Panc1 (cell line): ENCODE measurements at regions not wholly inside any gene's neighbourhood (a gene's known extent, or its start where the extent isn't known, plus 50 kb on each side); places are given as distances from the start of the nearest gene placed in this dataset.

Experiments
- POLR2AphosphoS5 ChIP-seq: IDR thresholded peaks from 2 replicates; pipeline ENCODE4 v1.6.1; 2012; ENCODE audit warnings: mild to moderate bottlenecking, low read depth, low read length, moderate library complexity
- SIN3A ChIP-seq: IDR thresholded peaks from 2 replicates; pipeline ENCODE4 v1.6.1; 2012; ENCODE audit warnings: low read depth, mild to moderate bottlenecking, low read length, moderate library complexity, borderline replicate concordance; ENCODE audit not compliant: insufficient read depth
- TF ChIP-seq, protein P1 (sequence below): fragments of 450-650 bp; IDR thresholded peaks from 2 replicates; pipeline ENCODE4 v1.5.1; 2017; ENCODE audit warnings: mild to moderate bottlenecking

DNA sequence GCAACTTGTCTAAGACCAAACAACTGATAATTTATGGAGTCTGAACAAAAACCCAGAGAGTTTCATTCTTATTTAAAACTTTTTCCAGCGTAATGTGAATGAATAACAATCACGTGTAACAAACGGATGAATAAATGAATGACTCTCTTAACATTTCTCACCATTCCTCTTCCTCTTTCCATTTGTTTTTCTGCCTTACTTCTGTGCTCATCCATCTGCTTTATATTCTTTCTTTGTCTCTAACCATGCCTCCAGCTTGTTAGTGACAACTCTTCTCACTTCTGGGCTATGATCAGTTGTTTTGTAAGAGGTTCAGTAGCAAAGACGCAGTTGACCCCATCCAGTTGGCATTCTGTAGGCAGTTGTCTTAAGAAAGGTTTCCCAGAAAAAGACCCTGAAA, 133.7 kb upstream of the MB21D2 start:
- TF ChIP-seq, protein P1, sequence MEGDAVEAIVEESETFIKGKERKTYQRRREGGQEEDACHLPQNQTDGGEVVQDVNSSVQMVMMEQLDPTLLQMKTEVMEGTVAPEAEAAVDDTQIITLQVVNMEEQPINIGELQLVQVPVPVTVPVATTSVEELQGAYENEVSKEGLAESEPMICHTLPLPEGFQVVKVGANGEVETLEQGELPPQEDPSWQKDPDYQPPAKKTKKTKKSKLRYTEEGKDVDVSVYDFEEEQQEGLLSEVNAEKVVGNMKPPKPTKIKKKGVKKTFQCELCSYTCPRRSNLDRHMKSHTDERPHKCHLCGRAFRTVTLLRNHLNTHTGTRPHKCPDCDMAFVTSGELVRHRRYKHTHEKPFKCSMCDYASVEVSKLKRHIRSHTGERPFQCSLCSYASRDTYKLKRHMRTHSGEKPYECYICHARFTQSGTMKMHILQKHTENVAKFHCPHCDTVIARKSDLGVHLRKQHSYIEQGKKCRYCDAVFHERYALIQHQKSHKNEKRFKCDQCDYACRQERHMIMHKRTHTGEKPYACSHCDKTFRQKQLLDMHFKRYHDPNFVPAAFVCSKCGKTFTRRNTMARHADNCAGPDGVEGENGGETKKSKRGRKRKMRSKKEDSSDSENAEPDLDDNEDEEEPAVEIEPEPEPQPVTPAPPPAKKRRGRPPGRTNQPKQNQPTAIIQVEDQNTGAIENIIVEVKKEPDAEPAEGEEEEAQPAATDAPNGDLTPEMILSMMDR, result no peak
- TF ChIP-seq SIN3A (no peak), POLR2AphosphoS5 (no peak)
